WERI-Rb-1 (cell line): ENCODE measurements at regions not wholly inside any gene's neighbourhood (a gene's known extent, or its start where the extent isn't known, plus 50 kb on each side); places are given as distances from the start of the nearest gene placed in this dataset.

ENCODE experiments used
- DNase-seq: peaks from one replicate; pipeline ENCODE4 v3.0.0-alpha.2; 2020
- H3K27ac ChIP-seq: fragments of 250-450 bp; sonication (Bioruptor Pico); 2 replicates; pipeline ENCODE4 v1.5.1; 2020; ENCODE audit warnings: mild to moderate bottlenecking, moderate library complexity
- H3K27me3 ChIP-seq: fragments of 250-450 bp; sonication (Bioruptor Pico); 2 replicates; pipeline ENCODE4 v1.5.1; 2021; ENCODE audit warnings: mild to moderate bottlenecking, low read depth, moderate library complexity; ENCODE audit not compliant: insufficient read depth, severe bottlenecking
- H3K36me3 ChIP-seq: fragments of 250-450 bp; sonication (Bioruptor Pico); 2 replicates; pipeline ENCODE4 v1.5.1; 2020; ENCODE audit warnings: mild to moderate bottlenecking, moderate library complexity
- H3K4me3 ChIP-seq: 2 replicates; pipeline ENCODE4 v1.5.1; 2011; ENCODE audit warnings: low read depth, mild to moderate bottlenecking, control low read depth, low read length
- H3K9me3 ChIP-seq: fragments of 250-450 bp; sonication (Bioruptor Pico); 2 replicates; pipeline ENCODE4 v1.5.1; 2021; ENCODE audit warnings: mild to moderate bottlenecking, moderate library complexity; ENCODE audit not compliant: severe bottlenecking
- TF ChIP-seq, protein P1 (sequence below): IDR thresholded peaks from 2 replicates; pipeline ENCODE4 v1.5.1; 2011; ENCODE audit warnings: low read depth, mild to moderate bottlenecking, control low read depth, inconsistent platforms, low read length

DNA sequence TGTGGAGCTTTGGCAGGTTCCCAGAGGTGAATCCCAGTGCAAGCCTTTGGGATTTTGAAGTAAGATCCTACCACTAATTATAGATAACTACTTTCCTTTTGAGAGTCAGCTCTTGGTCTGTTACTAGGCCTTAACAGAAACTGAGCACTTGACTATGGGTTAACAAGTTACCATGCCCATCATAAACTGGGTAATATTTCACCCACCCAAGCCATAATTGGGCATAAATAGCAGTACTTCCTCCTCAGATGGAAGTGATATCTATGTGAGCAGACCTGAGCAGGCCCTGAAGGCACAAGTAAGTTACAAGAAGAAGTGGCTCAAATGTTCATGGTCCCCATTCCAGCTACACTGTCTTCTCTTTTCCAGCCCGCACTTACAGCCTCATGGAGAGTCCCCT is 475.9 kb downstream of the LRRIQ3 start:
- Histone ChIP-seq H3K9me3 (no peaks in the 10 kb centered on the region), H3K27ac (no peak overlapping the region), H3K27me3 (no peaks in the 10 kb centered on the region), H3K4me3 (no peak overlapping the region), H3K36me3 (no peaks in the 10 kb centered on the region)
- TF ChIP-seq, protein P1, sequence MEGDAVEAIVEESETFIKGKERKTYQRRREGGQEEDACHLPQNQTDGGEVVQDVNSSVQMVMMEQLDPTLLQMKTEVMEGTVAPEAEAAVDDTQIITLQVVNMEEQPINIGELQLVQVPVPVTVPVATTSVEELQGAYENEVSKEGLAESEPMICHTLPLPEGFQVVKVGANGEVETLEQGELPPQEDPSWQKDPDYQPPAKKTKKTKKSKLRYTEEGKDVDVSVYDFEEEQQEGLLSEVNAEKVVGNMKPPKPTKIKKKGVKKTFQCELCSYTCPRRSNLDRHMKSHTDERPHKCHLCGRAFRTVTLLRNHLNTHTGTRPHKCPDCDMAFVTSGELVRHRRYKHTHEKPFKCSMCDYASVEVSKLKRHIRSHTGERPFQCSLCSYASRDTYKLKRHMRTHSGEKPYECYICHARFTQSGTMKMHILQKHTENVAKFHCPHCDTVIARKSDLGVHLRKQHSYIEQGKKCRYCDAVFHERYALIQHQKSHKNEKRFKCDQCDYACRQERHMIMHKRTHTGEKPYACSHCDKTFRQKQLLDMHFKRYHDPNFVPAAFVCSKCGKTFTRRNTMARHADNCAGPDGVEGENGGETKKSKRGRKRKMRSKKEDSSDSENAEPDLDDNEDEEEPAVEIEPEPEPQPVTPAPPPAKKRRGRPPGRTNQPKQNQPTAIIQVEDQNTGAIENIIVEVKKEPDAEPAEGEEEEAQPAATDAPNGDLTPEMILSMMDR, result no peak
- no peak for DNase-seq

DNA sequence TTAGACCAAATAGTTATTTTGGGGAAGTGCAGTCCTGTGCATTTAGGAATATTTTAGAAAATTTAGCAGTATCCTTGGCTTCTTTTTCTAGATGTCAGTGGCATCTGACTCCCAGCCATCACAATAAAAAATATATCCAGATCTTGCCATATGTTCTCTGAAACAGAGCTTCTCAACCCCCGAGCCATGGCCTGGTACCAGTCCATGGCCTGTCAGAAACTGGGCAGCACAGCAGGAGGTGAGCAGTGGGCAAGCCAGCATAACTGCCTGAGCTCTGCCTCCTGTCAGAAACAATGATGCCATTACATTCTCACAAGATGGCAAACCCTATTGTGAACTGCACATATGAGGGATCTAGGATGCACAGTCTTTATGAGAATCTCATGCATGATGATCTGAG is 480.0 kb downstream of the LRRIQ3 start:
- no peak overlapping the region for H3K27ac ChIP-seq
- no peaks in the 10 kb centered on the region for H3K27me3 ChIP-seq
- no peaks in the 10 kb centered on the region for H3K9me3 ChIP-seq
- TF ChIP-seq, protein P1, result no peak
- no peaks in the 10 kb centered on the region for H3K36me3 ChIP-seq
- H3K4me3 ChIP-seq, result no peak overlapping the region
- no peak for DNase-seq

DNA sequence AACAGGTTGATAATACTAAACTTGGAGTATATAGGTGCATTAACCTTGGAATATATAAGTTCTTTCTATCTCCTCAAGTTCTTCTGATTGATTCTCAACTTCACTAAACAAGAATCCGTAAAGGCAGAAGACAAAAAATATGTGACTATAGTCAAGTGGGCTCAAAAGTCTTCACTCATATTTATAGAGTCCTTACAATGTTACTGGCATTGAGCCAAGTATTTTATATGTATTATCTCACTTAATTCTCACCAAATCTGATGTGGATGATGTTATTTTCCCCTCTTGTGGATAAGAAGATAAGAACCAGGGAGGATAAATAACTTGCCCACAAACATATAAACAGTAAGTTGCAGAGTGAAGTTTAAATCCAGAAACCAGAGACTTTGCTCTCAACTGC is 486.9 kb downstream of the LRRIQ3 start:
- TF ChIP-seq, protein P1, result no peak
- Histone ChIP-seq H3K27ac (no peak overlapping the region), H3K27me3 (no peaks in the 10 kb centered on the region), H3K9me3 (no peaks in the 10 kb centered on the region), H3K4me3 (no peak overlapping the region), H3K36me3 (no peaks in the 10 kb centered on the region)
- DNase-seq, result no peak

DNA sequence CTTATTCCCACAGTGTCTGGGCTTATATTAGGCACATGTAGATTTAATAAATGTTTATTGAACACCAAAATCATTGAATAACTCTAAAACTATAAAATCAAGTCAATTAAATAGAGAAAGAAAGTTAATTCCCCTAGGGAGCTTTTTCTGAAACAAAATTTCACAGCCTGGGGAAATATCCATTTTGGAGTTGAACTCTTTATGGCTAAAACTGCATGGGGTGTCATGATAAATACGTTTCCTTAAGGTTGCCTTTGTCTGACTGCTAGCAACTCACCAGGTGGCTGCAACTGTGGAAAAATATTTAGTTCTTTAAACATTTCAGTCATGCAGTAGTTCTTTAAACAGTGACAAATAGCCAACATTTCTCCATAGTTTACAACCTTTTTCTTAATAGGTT is 496.1 kb downstream of the LRRIQ3 start:
- H3K27ac ChIP-seq, result no peak overlapping the region
- TF ChIP-seq, protein P1, result no peak
- no peaks in the 10 kb centered on the region for H3K27me3 ChIP-seq

DNA sequence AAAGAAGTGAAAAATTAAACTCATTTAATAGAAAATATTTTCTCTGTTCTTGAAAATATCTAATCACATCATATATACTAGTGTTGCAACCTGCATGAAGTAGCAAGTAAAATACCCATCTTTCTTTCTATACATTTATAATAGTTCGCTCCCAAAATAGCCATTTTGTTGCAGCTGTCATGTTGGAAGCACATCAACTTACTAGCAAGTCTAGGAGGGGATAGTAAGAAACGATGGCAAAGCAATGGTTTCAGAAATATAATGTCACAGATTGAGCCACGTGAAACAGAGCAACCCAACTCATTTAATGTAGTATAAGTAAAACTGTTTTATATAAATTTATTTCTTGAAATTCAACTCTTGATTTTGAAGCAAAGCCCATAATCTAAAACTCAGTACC is 521.8 kb downstream of the LRRIQ3 start:
- H3K4me3 ChIP-seq, result no peak overlapping the region
- no peak overlapping the region for H3K27ac ChIP-seq
- no peak for DNase-seq
- no peaks in the 10 kb centered on the region for H3K36me3 ChIP-seq
- TF ChIP-seq, protein P1, result no peak
- H3K27me3 ChIP-seq, result no peaks in the 10 kb centered on the region
- no peaks in the 10 kb centered on the region for H3K9me3 ChIP-seq

More for the DNA sequence above, 496.1 kb downstream of the LRRIQ3 start:
- Histone ChIP-seq H3K9me3 (no peaks in the 10 kb centered on the region), H3K36me3 (no peaks in the 10 kb centered on the region), H3K4me3 (no peak overlapping the region)
- DNase-seq, result no peak

DNA sequence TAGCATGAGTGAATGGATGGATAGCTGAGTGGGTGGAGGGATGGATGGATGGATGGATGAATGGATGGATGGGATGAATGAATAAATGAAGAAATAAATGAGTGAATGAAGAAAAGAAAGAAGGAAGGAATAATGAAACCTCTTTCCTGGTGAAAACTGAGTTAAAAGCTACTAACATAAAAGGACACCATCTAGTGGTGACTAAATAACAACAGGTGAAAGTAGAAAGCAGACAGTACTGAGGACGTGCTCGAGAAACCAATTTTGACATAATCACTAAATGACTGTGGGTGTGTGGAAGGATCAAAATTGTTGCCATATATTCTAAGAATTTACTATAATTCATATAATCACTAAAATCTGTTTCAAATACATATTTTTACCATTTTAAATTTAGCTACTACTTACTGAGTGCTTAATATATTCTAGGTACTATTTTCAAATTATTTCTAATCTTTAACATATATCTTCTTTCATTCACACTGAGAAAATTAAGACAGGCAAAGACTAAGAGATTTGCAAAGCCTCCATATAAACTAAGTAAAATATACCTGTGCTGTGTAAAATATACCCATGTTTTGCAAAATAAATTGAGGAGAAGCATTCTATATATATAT is 522.9 kb downstream of the LRRIQ3 start:
- Histone ChIP-seq H3K36me3 (no peaks in the 10 kb centered on the region), H3K27me3 (no peaks in the 10 kb centered on the region), H3K9me3 (no peaks in the 10 kb centered on the region), H3K4me3 (no peak overlapping the region), H3K27ac (no peak overlapping the region)
- no peak for DNase-seq
- TF ChIP-seq, protein P1, result peak; percentile 36
